GM21423 (cell line): ENCODE measurements at regions not wholly inside any gene's neighbourhood (a gene's known extent, or its start where the extent isn't known, plus 50 kb on each side); places are given as distances from the start of the nearest gene placed in this dataset.

Source experiments
- ATAC-seq: cut with Tn5 transposase; IDR thresholded peaks from one replicate; pipeline ENCODE4 v1.9.1; 2021; ENCODE audit warnings: mild to moderate bottlenecking, moderate library complexity; ENCODE audit not compliant: unreplicated experiment

GRCh38 chr3:66672830-66673229, 172.0 kb upstream of the LRIG1 start:
- no peak for ATAC-seq

GRCh38 chr3:66673293-66673692, 172.5 kb upstream of the LRIG1 start:
- ATAC-seq: no peak

GRCh38 chr3:66675366-66675765, 174.5 kb upstream of the LRIG1 start:
- no peak for ATAC-seq

- no peak for ATAC-seq
These were observed 191.4 kb upstream of the LRIG1 start for GRCh38 chr3:66692042-66692765.

GRCh38 chr3:66692766-66693150, 191.9 kb upstream of the LRIG1 start:
- no peak for ATAC-seq

GRCh38 chr3:66693461-66694031, 192.7 kb upstream of the LRIG1 start:
- ATAC-seq: no peak

- ATAC-seq: no peak
These were observed 201.3 kb upstream of the LRIG1 start for GRCh38 chr3:66702126-66702525.

GRCh38 chr3:66703501-66703900, 202.7 kb upstream of the LRIG1 start:
- no peak for ATAC-seq

GRCh38 chr3:66705076-66705475, 204.3 kb upstream of the LRIG1 start:
- no peak for ATAC-seq

GRCh38 chr3:66706890-66707289, 206.1 kb upstream of the LRIG1 start:
- ATAC-seq: no peak

GRCh38 chr3:66709532-66709931, 208.7 kb upstream of the LRIG1 start:
- no peak for ATAC-seq

- ATAC-seq: no peak
These were observed 211.4 kb upstream of the LRIG1 start for GRCh38 chr3:66712210-66712609.

GRCh38 chr3:66713921-66714320, 213.1 kb upstream of the LRIG1 start:
- no peak for ATAC-seq

- no peak for ATAC-seq
These were observed 215.0 kb upstream of the LRIG1 start for GRCh38 chr3:66715806-66716205.

GRCh38 chr3:66717806-66718205, 217.0 kb upstream of the LRIG1 start:
- ATAC-seq: no peak

- ATAC-seq: no peak
These were observed 219.1 kb upstream of the LRIG1 start for GRCh38 chr3:66719796-66720356.

GRCh38 chr3:66720508-66720907, 219.7 kb upstream of the LRIG1 start:
- ATAC-seq: no peak

GRCh38 chr3:66722675-66723074, 221.9 kb upstream of the LRIG1 start:
- ATAC-seq: no peak

- ATAC-seq: no peak
These were observed 222.4 kb upstream of the LRIG1 start for GRCh38 chr3:66723231-66723630.

- ATAC-seq: no peak
These were observed 229.0 kb upstream of the LRIG1 start for GRCh38 chr3:66729687-66730393.

- ATAC-seq: no peak
These were observed 238.0 kb upstream of the LRIG1 start for GRCh38 chr3:66738625-66739365.
